Aorta (tissue), 5 donors: ENCODE measurements at regions not wholly inside any gene's neighbourhood (a gene's known extent, or its start where the extent isn't known, plus 50 kb on each side); places are given as distances from the start of the nearest gene placed in this dataset.
"Not testable (repeated sequence)": the region's sequence is repeated elsewhere in the genome, so short reads cannot be mapped to it uniquely, and the experiment has no call there.

Source experiments
- ATAC-seq: fragments of 200-7000 bp; cut with Tn5 transposase; one replicate; pipeline ENCODE4 v1.9.1; 2022; ENCODE audit warnings: moderate library complexity; ENCODE audit not compliant: low FRiP score
- DNase-seq, 2 donors: peaks; one replicate each; pipeline ENCODE4 v3.0.0-alpha.2; 2020
- H3K27ac ChIP-seq, 2 donors: one replicate each; pipeline ENCODE4 v1.5.1; 2013; ENCODE audit warnings: low read length in 2 of 2, mild to moderate bottlenecking in 2 of 2, moderate library complexity in 2 of 2, control low read depth in 1 of 2, inconsistent platforms in 1 of 2, low read depth in 1 of 2
- H3K27me3 ChIP-seq, 2 donors: one replicate each; pipeline ENCODE4 v1.6.1; 2013; ENCODE audit warnings: control low read depth in 1 of 2, low read length in 1 of 2, mild to moderate bottlenecking in 1 of 2, moderate library complexity in 1 of 2; ENCODE audit not compliant: insufficient read depth in 2 of 2, control insufficient read depth in 1 of 2
- H3K36me3 ChIP-seq, 2 donors: one replicate each; pipeline ENCODE4 v1.6.1; 2013; ENCODE audit warnings: control low read depth in 1 of 2, low read length in 1 of 2, mild to moderate bottlenecking in 1 of 2; ENCODE audit not compliant: insufficient read depth in 2 of 2, control insufficient read depth in 1 of 2
- H3K4me1 ChIP-seq, 2 donors: one replicate each; pipeline ENCODE4 v1.6.1; 2013; ENCODE audit warnings: low read length in 2 of 2, control low read depth in 1 of 2, mild to moderate bottlenecking in 1 of 2, moderate library complexity in 1 of 2; ENCODE audit not compliant: insufficient read depth in 2 of 2, control insufficient read depth in 1 of 2
- H3K4me3 ChIP-seq, 2 donors: one replicate each; pipeline ENCODE4 v1.5.1; 2013; ENCODE audit warnings: low read length in 2 of 2, control low read depth in 1 of 2, mild to moderate bottlenecking in 1 of 2
- H3K9me3 ChIP-seq: one replicate; pipeline ENCODE4 v1.6.1; 2013; ENCODE audit warnings: mild to moderate bottlenecking, low read length; ENCODE audit not compliant: control insufficient read depth
- WGBS, 2 donors: extraction: QIAGEN DNeasy Blood & Tissue Kit; methylation state at CpG; one replicate each; pipeline ENCODE4 v1.1.7; 2013; 5-methylcytosine and 5-hydroxymethylcytosine counted together
- intact Hi-C, 2 donors: fragments of 100-400 bp; cut with DNase I; formaldehyde crosslinking; loops; one replicate each; pipeline versions ENCODE4 v1.14.2 to v1.15.0; 2022
- donor health status: healthy with polysubstance abuse.
- donor health status: Bipolar disorder and iron deficiency.
- donor health status: DM: no; HTN: no; CAD: no.
- donor health status: DM: no; HTN: no; CAD: no.
- donor health status: DM: yes; HTN: yes; CAD: no.

DNA sequence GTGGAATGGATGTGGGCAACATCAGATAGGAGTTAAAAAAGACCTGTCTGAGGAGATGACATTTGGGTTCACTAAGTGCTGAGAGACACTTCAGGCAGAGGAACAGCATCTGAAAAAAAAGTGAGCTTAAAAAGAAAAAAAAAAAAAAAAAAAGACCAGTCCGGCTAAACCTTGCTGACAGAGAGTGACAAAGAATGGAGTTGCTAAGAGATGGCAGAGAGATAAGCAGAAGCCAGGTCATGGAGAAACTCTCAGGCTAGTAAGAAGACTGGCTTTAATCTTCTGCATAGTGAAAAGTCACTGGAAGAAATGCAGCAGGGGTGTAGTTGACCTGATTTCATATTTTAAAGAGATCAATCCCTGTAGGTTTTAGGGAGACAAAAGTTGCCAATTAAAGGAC, 711.1 kb upstream of the SEMA3D start:
- no peaks in the 10 kb centered on the region for H3K36me3 ChIP-seq
- ATAC-seq (no peak), DNase-seq (no peak)
- no peaks in the 10 kb centered on the region for H3K9me3 ChIP-seq
- 12 to 16% methylated on average over 1 of the region's 1 CpG for WGBS, 2 donors
- H3K27me3 ChIP-seq, result no peaks in the 10 kb centered on the region
- H3K4me3 ChIP-seq, result no peak overlapping the region
- intact Hi-C loops, result no loop called here
- no peak overlapping the region for H3K27ac ChIP-seq
- H3K4me1 ChIP-seq, result no peaks in the 10 kb centered on the region

DNA sequence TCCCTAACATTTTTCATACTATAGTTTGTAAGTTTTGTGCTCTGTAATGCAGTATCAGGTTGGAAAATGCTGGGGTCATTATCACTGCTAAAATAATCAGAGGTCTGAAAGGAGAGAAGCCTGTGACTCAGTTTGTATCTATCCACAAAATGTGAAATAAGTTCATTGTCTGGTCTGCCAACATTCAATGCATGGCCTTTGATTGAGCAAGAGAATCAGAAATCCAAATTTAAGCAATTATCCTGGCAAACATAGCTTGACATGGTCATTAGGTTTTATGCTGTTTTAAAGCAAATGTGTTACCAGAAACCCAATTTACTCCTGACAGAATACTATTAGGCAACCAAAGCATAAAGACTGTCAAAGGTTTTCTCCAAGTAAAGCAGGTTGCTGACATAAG, 709.7 kb upstream of the SEMA3D start:
- H3K27me3 ChIP-seq, result no peaks in the 10 kb centered on the region
- no peaks in the 10 kb centered on the region for H3K36me3 ChIP-seq
- H3K9me3 ChIP-seq, result no peaks in the 10 kb centered on the region
- no peak overlapping the region for H3K27ac ChIP-seq
- ATAC-seq (no peak), DNase-seq (no peak)
- intact Hi-C loops, result no loop called here
- no peaks in the 10 kb centered on the region for H3K4me1 ChIP-seq
- H3K4me3 ChIP-seq, result no peak overlapping the region

DNA sequence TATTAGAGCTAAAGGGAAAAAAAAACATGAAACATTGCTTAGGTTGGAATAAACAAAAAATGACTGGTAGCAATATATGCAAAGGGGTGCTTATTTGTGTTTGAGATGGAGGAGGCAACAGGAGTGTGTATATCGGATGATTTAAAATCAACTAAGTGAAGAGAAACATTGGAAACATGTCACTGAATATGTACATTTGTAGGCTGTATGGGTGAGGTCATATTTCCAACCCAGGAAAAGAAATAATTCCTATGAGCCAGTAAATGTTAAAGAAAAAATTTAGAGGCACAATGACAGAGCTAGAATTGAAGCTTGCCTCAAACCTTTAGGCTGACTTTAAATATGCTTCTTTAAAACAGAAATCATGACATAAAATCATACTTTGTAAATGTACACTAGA, 709.0 kb upstream of the SEMA3D start:
- Histone ChIP-seq H3K27me3 (no peaks in the 10 kb centered on the region), H3K9me3 (no peaks in the 10 kb centered on the region), H3K36me3 (no peaks in the 10 kb centered on the region), H3K4me3 (no peak overlapping the region), H3K4me1 (no peaks in the 10 kb centered on the region), H3K27ac (no peak overlapping the region)
- WGBS, 2 donors, result 77 to 83% methylated on average over 1 of the region's 1 CpG
- intact Hi-C loops, result no loop called here
- ATAC-seq, result no peak
- no peak for DNase-seq

DNA sequence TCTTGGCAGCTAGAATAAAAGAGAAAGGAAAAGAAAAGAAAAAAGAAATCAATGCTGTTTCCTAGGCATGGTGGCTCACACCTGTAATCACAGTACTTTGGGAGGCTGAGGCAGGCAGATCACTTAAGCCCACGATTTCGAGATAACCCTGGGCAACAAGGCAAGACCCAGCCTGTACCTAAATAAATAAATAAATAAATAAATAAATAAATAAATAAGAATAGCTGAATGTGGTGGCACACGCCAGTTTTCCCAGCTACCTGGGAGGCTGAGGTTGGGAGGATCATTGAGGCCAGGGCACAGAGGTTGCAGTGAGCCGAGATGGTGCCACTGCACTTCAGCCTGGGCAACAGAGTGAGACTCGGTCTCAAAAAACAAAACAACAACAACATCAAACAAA, 705.0 kb upstream of the SEMA3D start:
- H3K27me3 ChIP-seq, H3K36me3 ChIP-seq, H3K4me1 ChIP-seq, DNase-seq, H3K9me3 ChIP-seq, intact Hi-C loops, H3K27ac ChIP-seq, ATAC-seq, H3K4me3 ChIP-seq: not testable (repeated sequence)
- 89 to 91% methylated on average over 5 of the region's 5 CpGs for WGBS, 2 donors

DNA sequence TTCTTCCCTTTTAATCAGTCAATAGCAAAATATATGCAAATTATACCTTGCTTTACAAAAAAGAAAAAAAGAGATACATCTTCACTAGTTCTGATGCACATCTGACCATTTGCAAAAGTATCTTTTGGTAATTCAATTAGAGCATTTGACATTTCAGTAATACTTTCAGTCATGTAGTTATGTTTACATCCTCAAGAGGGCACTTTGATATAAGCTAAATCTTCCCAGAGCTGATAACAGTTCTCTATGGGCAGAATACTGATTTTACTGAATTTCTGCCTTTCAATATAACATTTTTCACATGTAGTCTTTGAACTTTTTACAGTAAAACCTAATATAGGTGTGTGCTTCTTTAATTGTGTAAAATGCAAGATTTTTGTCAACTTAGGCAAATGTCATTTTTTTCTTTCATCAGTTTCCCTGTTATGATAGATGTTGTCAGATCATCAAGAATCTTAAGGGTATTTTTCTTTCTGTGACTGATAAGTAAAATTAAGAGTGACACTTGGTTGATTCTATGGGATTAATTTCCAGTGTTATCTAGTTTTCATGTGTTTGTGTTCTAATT, 703.5 kb upstream of the SEMA3D start:
- H3K4me1 ChIP-seq, result no peaks in the 10 kb centered on the region
- ATAC-seq (no peak), DNase-seq (no peak)
- H3K27ac ChIP-seq, result no peak overlapping the region
- no peak overlapping the region for H3K4me3 ChIP-seq
- no peaks in the 10 kb centered on the region for H3K27me3 ChIP-seq
- intact Hi-C loops, result no loop called here
- no peaks in the 10 kb centered on the region for H3K9me3 ChIP-seq
- no peaks in the 10 kb centered on the region for H3K36me3 ChIP-seq

DNA sequence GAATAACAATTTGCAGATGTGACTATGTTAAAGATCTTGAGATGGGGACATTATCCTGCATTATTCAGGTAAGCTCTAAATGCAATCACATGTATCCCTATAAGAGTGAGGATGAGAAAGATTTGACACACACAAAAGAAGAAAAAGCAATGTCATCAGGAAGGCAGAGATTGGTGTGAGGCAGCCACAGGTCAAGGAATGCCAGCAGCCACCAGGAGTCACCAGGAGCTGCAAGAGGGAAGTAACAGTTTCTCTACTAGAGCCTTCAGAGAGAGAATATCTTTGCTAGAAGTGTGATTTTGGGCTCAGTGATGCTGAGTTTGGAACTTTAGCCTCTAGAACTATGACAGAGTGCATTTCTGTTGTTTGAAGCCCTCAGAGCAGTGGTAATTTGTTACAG, 700.3 kb upstream of the SEMA3D start:
- Histone ChIP-seq H3K27ac (no peak overlapping the region), H3K27me3 (no peaks in the 10 kb centered on the region), H3K9me3 (no peaks in the 10 kb centered on the region), H3K4me3 (no peak overlapping the region), H3K4me1 (no peaks in the 10 kb centered on the region), H3K36me3 (no peaks in the 10 kb centered on the region)
- intact Hi-C loops, result no loop called here
- DNase-seq, result no peak
- no peak for ATAC-seq

DNA sequence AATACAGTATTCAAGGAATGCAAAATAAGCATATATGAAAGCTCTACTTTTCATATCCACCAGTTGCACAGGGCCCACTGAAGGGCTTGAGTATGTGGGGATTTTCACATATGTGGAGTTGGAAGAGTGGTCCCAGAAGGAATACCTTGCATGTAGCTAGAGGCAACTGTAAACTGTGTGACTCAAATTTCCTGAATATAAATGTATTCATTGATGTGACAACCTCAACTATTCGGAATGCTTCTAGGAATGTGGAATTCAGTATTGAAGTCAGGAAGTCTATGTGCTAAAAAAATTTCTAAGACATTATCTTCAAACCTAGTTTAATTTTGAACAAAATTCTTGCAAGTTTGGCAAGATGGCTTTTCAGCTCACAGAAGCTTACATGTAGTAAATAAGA, 695.5 kb upstream of the SEMA3D start:
- 21 to 31% methylated on average over 1 of the region's 1 CpG for WGBS, 2 donors
- Histone ChIP-seq H3K4me1 (no peaks in the 10 kb centered on the region), H3K27ac (no peak overlapping the region), H3K36me3 (no peaks in the 10 kb centered on the region), H3K9me3 (no peaks in the 10 kb centered on the region), H3K4me3 (no peak overlapping the region), H3K27me3 (no peaks in the 10 kb centered on the region)
- ATAC-seq (no peak), DNase-seq (no peak)
- intact Hi-C loops, result no loop called here

DNA sequence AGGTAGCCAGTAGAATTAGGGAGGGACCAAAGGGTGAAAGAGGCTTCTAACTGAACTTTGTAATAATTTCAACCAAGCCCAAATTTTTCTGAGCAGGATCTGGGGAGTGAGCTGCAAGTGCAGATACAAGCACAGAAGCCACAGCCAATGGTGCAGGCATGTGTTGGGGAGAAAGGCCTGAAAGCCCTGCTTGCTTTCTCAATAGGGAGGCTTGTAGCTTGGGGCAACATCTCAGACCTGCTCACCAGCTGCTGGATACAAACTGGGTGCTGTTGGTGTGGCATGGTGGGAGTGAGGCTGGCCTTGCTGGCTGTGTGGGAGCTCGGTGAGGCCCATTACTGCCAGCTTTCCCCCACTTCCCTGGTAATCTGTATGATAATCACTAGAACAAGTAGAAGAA, 688.5 kb upstream of the SEMA3D start:
- H3K36me3 ChIP-seq, result no peaks in the 10 kb centered on the region
- H3K9me3 ChIP-seq, result no peaks in the 10 kb centered on the region
- H3K4me1 ChIP-seq, result no peaks in the 10 kb centered on the region
- DNase-seq (no peak), ATAC-seq (no peak)
- H3K27ac ChIP-seq, result no peak overlapping the region
- no peak overlapping the region for H3K4me3 ChIP-seq
- H3K27me3 ChIP-seq, result no peaks in the 10 kb centered on the region
- 72 to 78% methylated on average over 1 of the region's 1 CpG for WGBS, 2 donors
- intact Hi-C loops, result no loop called here

DNA sequence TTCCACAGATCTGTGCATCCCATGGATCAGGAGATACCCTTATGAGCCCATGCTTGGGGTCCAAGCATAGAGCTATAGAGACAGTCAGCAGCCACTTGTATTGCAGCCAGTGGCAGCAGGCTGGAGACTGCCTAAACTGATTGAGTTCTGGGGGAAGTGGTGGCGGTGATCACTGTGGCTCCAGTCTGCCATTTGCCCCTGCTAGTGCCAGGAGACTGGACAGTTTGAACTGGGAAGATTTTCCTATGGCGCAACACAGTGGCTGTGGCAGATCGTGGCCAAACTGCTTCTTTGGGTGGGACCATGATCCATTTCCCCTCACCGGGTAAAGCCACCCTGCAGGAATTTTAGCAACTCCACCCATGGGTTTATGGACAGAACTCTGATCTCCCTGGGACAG, 679.7 kb upstream of the SEMA3D start:
- intact Hi-C loops, result no loop called here
- Histone ChIP-seq H3K4me1 (no peaks in the 10 kb centered on the region), H3K27ac (no peak overlapping the region), H3K27me3 (no peaks in the 10 kb centered on the region), H3K4me3 (no peak overlapping the region), H3K36me3 (no peaks in the 10 kb centered on the region), H3K9me3 (no peaks in the 10 kb centered on the region)
- DNase-seq (no peak), ATAC-seq (no peak)
- 92 to 98% methylated on average over 4 of the region's 4 CpGs for WGBS, 2 donors
